ENCODE measurements at regions not wholly inside any gene's neighbourhood (a gene's known extent, or its start where the extent isn't known, plus 50 kb on each side); places are given as distances from the start of the nearest gene placed in this dataset.

GRCh38 chr5:27472000-27472763 is 433.8 kb upstream of the CDH9 start:
- TF ChIP-seq CTCF (IDR thresholded peaks at IDR 0.05), result no peak
- H3K9me3 ChIP-seq, result no peaks in the 10 kb centered on the region
- no peak overlapping the region for H3K4me3 ChIP-seq
- no peaks in the 10 kb centered on the region for H3K4me1 ChIP-seq (ENCODE audit: control insufficient read depth in 1 of 2, low read depth in 2 of 2)
- no peak for DNase-seq (ENCODE audit: low spot score)
- no peak for ATAC-seq (ENCODE audit: insufficient number of reproducible peaks, low FRiP score, low read depth)
- no peak overlapping the region for H3K27ac ChIP-seq
- H3K27me3 ChIP-seq (replicated peaks; ENCODE audit: insufficient read depth), result no peaks in the 10 kb centered on the region
- H3K36me3 ChIP-seq, result no peaks in the 10 kb centered on the region

DNA sequence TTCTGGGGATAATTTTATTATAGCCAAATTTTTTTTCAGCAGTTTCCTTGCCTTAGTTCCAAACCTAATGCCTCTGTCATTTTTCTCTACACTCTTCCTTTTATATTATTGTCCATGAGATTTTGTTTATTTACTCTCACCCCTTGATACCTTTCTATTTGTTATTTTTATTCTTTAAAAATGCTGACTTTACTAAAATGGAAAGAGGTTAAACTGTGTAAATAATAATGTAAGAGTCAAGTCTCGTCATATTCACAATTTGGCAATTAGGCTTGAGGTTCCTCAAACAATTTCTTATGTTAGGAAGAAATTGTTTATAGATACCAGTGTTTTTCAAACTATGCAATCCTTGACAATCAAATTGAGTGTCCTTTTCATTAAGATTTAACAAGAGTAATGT is 428.6 kb upstream of the CDH9 start:
- no peak for DNase-seq (ENCODE audit: low spot score)
- Histone ChIP-seq H3K4me1 (ENCODE audit: control insufficient read depth in 1 of 2, low read depth in 2 of 2) (no peaks in the 10 kb centered on the region), H3K9me3 (no peaks in the 10 kb centered on the region), H3K27me3 (replicated peaks; ENCODE audit: insufficient read depth) (no peaks in the 10 kb centered on the region), H3K4me3 (no peak overlapping the region), H3K27ac (no peak overlapping the region), H3K36me3 (no peaks in the 10 kb centered on the region)
- ATAC-seq (ENCODE audit: insufficient number of reproducible peaks, low FRiP score, low read depth), result no peak
- no peak for TF ChIP-seq CTCF (IDR thresholded peaks at IDR 0.05)

DNA sequence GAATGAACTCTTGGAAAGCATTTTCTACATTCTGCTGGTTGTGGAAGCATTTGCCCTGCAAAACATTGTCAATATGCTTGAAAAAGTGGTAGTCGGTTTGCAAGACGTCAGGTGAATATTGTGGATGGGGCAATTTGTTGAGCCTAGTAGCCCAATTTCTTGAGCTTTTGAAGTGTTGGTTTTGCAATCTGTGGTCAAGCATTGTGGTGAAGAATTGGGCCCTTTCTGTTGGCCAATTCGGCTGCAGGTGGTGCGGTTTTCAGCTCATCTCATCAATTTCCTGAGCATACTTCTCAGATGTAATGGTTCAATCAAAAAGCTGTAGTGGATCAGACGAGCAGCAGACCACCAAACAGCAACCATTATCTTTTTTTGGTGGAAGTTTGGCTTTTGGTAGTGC is 426.8 kb upstream of the CDH9 start:
- no peak for TF ChIP-seq CTCF (IDR thresholded peaks at IDR 0.05)
- no peaks in the 10 kb centered on the region for H3K27me3 ChIP-seq (replicated peaks; ENCODE audit: insufficient read depth)
- DNase-seq (ENCODE audit: low spot score) (no peak), ATAC-seq (ENCODE audit: insufficient number of reproducible peaks, low FRiP score, low read depth) (no peak)
- no peak overlapping the region for H3K4me3 ChIP-seq
- H3K4me1 ChIP-seq (ENCODE audit: control insufficient read depth in 1 of 2, low read depth in 2 of 2), result no peaks in the 10 kb centered on the region
- H3K36me3 ChIP-seq, result no peaks in the 10 kb centered on the region
- H3K27ac ChIP-seq, result no peak overlapping the region
- H3K9me3 ChIP-seq, result no peaks in the 10 kb centered on the region

- no peaks in the 10 kb centered on the region for H3K36me3 ChIP-seq
- no peak for DNase-seq (ENCODE audit: low spot score)
- no peak overlapping the region for H3K27ac ChIP-seq
- H3K9me3 ChIP-seq, result no peaks in the 10 kb centered on the region
- no peak overlapping the region for H3K4me3 ChIP-seq
- ATAC-seq (ENCODE audit: insufficient number of reproducible peaks, low FRiP score, low read depth), result no peak
- TF ChIP-seq CTCF (IDR thresholded peaks at IDR 0.05), result no peak
- no peaks in the 10 kb centered on the region for H3K4me1 ChIP-seq (ENCODE audit: control insufficient read depth in 1 of 2, low read depth in 2 of 2)
- no peaks in the 10 kb centered on the region for H3K27me3 ChIP-seq (replicated peaks; ENCODE audit: insufficient read depth)
Observed at GRCh38 chr5:27463446-27464149, 425.2 kb upstream of the CDH9 start.

DNA sequence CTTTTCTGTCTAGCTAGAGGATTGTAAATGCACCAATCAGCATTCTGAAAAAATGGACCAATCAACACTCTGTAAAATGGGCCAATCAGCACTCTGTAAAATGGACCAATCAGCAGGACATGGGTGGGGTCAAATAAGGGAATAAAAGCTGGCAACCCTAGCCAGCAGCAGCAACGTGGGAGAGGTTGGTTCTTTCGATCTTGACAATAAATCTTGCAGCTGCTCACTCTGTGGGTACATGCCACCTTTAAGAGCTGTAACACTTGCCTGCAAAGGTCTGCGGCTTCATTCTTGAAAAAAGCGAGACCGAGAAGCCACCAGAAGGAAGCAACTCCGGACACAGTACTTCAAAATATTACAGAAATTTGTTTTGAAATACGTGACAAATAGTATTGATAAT is 424.6 kb upstream of the CDH9 start:
- ATAC-seq (ENCODE audit: insufficient number of reproducible peaks, low FRiP score, low read depth) (no peak), DNase-seq (ENCODE audit: low spot score) (no peak)
- Histone ChIP-seq H3K36me3 (no peaks in the 10 kb centered on the region), H3K9me3 (no peaks in the 10 kb centered on the region), H3K27ac (no peak overlapping the region), H3K4me3 (no peak overlapping the region), H3K27me3 (replicated peaks; ENCODE audit: insufficient read depth) (no peaks in the 10 kb centered on the region), H3K4me1 (ENCODE audit: control insufficient read depth in 1 of 2, low read depth in 2 of 2) (no peaks in the 10 kb centered on the region)
- TF ChIP-seq CTCF (IDR thresholded peaks at IDR 0.05), result no peak
